Head of caudate nucleus (tissue), 42 donors: ENCODE measurements at regions not wholly inside any gene's neighbourhood (a gene's known extent, or its start where the extent isn't known, plus 50 kb on each side); places are given as distances from the start of the nearest gene placed in this dataset.
A peak's percentile ranks its signal among the peaks of the same experiment; 100 is the strongest.

Experiments
- DNase-seq, 42 donors: peaks; one replicate each; pipeline versions ENCODE4 v3.0.0 to v3.0.0-alpha.2; 2020 to 2021; ENCODE audit warnings: mixed read lengths in 7 of 42
- intact Hi-C: fragments of 100-400 bp; cut with DNase I; formaldehyde crosslinking; loops from one replicate; pipeline ENCODE4 v1.15.0; 2022

DNA sequence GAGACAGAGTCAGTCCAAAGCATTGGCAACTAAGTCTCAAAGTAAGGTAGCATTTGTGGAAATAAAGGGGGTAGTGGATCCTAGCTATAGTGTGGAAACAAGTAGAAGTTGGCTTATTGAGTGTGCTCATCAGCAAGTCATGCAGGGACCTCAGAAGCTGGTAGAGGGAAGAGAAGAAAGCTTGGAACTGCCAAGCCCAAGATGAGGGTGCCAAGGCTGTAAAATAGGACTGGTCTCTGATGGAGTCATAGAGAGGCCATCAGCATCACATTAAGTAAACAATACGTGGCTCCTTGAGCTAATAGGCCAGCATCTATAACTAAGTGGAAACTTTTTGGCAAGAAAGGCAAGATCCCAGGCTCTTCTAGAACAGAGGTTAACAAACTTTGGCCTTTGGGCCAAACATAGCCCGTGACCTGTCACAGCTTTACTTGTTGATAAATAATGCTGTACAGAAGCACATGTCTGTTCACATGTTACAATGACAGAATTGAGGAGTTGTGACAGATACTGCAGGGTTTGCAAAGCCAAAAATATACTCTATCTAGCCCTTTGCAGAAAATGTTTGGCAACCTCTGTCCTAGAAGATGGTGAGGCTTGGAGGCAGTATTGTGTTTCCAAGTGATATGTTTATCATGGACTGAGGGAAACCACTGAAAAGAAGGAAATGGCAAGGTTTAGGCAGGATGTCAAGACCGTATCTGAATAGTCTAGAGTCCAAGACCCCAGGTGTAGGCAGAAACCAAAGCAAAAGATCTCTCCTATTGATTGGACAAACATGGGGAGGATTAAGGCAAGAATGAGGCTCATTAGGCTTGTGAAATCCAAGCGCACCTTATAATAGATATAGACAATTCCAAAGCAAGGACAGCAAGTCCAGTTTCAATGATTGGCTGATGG lies 62.5 kb upstream of the CD44 start:
- no peak for DNase-seq
- intact Hi-C loops, result no loop called here

DNA sequence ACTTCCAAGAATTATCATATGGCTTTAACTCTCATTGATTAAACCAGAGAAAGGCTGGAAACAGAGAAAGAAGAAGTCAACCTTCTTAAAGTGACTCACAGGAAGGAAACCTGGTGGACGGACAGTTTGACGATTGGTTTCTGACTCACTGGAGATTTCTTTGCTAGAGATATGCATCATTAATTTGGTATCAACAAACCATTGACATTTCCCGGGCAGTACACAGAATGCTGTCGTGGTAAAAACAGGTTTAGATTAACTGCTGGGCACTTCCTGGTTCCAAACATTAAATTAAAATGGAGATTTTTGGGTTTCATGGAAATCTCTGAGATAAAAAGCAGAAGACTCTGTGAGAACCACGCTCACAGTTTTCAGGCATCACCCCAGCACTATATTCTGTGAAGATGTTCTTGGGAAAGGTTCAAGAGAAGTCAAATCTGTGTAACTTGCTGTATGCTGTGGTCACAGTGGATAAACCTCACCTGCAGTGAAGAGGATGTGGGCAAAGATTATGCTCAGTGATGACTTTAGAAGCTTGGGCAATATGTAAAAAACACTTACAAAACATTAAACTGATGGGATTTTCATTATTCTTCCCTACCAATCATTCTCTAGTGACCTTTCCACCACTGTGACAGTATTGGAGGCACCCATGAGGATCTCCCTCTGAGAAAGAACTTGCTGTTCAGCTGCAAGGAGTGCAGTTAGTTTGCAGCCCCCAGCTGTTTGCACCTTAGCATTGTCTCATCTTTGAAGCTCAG lies 61.1 kb upstream of the CD44 start:
- intact Hi-C loops, result no loop called here
- no peak for DNase-seq

DNA sequence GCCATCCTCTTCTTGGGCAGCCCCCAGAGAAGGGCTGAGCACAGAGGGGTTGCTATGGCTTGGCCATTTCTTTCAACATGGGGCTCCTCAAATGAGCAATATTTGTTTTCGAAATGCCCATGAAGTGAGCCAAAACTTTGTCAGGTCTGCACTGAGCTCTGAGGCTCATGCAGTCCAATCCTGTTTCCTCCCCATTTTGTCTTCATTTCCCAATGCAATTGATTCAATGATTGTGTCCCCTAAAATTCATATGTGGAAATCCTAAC lies 60.6 kb upstream of the CD44 start:
- intact Hi-C loops, result no loop called here
- no peak for DNase-seq

DNA sequence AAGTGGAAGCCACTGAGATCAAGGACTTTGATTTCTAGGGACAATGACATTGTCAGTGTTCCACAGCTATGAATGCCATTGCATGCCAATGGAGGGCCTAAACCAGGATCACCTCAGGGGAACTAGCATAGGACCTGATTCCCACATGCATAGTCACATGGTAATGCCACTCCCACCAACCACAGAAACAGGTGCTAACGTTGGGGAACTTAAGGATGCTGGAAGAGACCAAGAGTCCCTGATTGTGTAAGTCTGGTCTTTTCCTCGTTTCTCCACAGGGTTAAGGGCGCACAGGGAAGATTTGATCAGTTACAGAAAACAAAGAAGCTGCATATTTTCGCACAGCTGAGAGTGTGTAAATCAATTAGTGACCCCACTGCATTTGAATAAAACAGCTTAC lies 59.4 kb upstream of the CD44 start:
- intact Hi-C loops, result no loop called here
- no peak for DNase-seq

DNA sequence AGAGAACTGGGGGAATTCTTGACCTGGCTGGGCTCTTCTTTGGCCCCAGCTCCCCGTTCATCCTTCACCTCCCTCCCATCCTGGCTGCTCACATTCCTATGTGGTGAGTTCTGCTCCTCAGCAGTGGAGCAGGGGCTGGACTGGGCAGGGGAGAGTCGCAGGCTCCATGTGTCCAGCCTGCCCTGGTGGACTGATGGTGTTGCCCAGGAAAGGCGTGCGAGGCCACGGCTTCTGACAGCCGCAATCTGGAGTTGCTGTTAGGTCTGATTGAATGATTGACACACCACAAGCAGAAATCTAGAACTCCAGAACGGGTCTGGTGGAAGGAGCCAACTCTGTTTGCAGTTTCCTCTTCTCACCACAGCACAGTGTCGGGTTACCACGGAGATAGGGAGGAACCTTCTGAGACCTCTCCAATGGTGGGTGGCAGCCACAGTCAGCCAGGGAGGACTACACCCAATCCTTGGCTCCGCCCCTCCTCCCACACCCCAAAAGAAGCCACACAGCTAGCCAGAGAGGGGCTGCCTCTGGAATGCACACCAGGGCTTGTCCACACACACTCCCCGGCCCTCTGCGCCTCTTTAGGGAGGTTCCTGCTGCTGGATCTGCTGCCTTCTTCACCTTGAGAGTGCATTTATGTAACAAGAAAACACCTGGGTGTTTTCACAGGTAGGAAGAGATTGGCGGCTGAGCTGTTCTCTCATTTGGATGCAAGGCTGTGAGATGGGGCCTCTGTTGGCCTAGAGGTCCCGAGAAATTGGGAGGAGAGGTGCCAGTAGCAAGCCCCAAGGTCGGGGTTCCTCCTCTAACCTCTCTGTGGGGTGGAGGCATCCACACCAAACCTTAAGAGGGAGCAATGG lies 56.4 kb upstream of the CD44 start:
- intact Hi-C loops, result no loop called here
- peak in 38 of 42 donors; percentile 26 to 83 (median 56) for DNase-seq

DNA sequence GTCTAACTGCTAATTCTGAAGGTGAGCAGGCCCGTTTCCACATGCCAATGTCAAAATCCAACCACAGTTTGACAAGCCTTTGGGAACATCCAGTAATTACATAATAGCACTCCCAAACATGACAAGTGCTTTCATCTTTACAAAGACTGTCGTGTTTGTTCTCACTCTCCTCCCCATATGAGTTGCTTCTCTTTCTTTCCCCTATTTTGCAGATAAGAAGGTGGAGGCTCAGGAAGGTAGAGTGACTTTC lies 55.9 kb upstream of the CD44 start:
- intact Hi-C loops, result no loop called here
- DNase-seq, result peak in 3 of 42 donors; percentile 9 to 35 (median 26)

DNA sequence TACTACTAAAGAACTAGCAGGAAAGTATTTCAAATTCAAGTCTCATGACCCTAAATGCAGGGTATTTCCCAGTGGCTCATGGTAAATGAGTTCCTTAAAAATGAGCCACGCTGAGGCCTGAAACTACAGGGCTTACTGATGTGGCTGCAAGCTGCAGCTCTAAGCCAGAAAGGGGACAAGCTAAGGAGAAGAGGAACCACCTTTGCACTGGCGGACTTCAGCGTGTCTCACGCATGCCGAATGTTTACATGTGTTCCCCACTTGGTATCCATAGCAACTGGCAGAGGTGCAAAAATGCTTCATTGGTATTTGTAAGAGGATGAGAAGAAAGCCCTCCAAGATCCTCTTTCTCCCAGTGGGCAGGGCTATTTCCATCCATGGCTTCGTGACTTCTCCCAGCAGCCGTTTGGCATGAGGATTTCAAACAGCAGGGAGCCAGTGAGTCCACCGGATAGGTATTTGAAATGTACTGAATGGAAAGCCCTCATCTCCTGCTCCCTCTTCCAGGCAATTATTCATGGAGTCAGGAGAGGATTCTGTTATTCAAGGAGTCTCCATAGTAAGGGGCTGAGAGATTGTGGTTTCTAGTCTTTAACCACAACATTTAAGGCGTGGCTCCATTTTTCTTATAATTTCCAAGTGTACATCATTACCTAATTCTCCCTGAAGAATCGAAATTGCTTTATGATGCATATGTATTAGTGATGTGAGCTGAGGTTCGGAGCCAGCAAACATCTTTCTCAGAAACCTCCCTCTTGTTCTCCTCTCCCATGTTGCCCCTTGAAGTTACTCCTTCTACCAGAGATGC lies 55.3 kb upstream of the CD44 start:
- peak in 34 of 42 donors; percentile 3 to 66 (median 29) for DNase-seq
- intact Hi-C loops, result no loop called here

DNA sequence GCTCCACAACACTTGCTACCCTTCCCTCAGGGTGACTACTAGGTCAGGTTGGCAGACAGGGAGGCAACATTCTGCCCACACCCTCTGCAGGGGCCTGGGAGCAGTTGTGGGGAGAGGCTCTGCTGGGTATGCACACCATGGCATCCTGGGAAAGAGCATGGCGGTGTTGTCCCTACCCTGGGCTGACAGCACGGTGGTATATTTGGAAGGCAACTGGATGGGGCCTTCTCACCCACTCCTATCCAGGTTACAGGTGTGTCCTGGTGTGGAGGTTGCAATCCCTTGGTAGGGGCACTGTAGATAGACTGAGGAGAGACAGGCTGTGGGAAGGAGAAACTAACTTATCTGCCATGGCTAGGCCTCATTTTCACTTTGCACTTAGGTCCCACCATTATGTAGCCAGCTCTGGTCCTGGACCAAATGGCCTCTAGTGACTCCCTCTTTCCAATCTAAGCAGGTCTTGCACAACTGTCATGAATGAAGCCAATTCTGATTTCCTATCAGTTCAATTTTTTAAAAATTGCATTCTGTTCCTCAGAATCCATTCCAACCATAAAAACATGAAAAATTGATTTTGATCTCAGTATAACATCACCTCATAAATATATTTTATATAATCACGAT lies 54.0 kb upstream of the CD44 start:
- intact Hi-C loops, result no loop called here
- peak in 1 of 42 donors; percentile 24 for DNase-seq

DNA sequence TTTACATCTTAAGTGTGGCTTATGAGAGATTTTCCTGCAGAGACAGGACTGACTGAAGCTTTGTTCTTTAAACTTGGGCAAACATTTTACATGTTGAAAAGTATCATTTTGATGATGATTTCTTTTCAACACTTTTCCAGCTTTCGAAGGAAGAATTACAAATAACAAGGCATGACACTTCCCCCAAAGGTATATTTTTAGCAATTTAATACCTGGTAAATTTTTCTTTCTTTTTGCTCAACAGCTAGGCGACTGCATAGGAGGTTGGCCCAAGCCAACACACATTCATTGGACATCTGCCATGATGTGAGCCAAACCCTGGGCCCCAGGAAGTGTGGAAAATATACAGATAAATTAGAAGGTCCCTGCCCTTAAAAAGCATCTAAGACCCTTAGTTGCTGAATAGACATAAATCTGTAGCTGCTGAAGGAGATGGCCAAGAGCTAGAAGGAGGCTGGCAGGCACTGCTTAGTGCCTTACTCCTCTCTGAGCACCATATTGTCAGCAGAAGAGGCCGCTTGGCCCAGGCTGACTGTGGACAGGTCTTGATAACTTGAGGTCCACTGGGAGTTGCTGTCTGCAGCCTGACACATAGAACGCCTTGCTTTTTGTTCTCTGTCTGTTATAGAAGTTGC lies 53.3 kb upstream of the CD44 start:
- peak in 1 of 42 donors; percentile 31 for DNase-seq
- intact Hi-C loops, result no loop called here

DNA sequence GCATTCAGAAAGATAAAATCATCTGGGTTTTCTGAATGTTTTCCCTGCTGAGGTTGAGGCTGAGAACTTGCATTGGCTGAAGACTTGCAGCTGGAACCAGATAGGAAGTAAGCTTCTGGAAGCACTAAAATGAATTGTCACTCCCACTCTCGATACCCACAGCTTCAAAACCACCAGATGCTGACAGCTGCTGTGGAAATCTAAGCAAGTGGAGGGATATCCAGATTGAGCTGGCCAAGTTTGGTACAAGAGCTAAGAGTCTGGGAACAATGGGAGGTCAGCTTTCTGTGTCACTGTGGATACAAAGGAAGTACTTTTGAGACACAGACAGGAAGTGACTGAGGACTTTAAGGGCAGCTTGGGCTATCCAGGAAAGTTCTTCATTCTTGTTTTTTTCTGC lies 51.3 kb upstream of the CD44 start:
- DNase-seq, result peak in 1 of 42 donors; percentile 17
- intact Hi-C loops, result no loop called here

DNA sequence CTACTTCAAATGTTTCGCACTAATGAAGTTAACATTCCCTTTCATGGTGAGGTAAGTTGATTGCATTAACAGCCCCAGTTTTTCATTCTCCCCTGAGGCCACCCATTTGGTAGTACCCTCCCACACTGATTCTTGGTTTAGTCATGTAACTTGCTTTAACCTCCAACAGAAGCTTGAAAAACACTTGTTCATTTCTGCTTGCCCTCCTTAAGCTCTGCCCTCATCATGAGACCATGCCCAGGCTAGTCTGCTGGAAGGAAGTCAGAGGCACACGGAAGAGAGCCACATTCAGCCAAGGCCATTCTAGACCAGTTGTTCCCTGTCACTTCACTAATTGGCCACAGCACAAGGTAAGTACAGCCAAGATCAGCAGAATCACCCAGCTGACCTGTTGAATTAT lies 50.7 kb upstream of the CD44 start:
- intact Hi-C loops, result no loop called here
- DNase-seq, result peak in 1 of 42 donors; percentile 12

DNA sequence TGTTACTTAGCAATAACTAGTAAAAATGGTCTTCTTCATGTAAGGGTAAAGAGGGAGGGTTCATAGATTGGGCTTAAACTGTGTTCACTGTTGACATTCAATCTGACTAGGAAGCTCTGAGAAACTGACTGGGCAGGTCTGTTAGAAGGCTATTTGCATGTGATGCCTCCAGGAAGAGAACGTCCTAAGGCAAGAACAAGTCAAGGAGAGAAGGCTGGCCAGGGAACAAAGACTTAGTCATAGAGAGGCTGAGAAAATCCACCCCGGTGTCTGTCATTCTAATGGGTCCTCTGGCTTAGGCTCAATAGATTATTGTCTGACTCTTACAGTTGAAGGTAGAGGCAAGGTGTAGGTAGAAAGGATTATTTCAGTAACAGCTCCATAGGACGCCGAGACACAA lies 50.3 kb upstream of the CD44 start:
- DNase-seq, result peak in 1 of 42 donors; percentile 21
- intact Hi-C loops, result no loop called here
